HG02870 (cell line): ENCODE measurements at regions not wholly inside any gene's neighbourhood (a gene's known extent, or its start where the extent isn't known, plus 50 kb on each side); places are given as distances from the start of the nearest gene placed in this dataset.
A peak's percentile ranks its signal among the peaks of the same experiment; 100 is the strongest.
"Not testable (repeated sequence)": the region's sequence is repeated elsewhere in the genome, so short reads cannot be mapped to it uniquely, and the experiment has no call there.

Experiments used
- ATAC-seq: cut with Tn5 transposase; IDR thresholded peaks from one replicate; pipeline ENCODE4 v1.9.1; 2021; ENCODE audit warnings: mild to moderate bottlenecking, moderate library complexity; ENCODE audit not compliant: unreplicated experiment

DNA sequence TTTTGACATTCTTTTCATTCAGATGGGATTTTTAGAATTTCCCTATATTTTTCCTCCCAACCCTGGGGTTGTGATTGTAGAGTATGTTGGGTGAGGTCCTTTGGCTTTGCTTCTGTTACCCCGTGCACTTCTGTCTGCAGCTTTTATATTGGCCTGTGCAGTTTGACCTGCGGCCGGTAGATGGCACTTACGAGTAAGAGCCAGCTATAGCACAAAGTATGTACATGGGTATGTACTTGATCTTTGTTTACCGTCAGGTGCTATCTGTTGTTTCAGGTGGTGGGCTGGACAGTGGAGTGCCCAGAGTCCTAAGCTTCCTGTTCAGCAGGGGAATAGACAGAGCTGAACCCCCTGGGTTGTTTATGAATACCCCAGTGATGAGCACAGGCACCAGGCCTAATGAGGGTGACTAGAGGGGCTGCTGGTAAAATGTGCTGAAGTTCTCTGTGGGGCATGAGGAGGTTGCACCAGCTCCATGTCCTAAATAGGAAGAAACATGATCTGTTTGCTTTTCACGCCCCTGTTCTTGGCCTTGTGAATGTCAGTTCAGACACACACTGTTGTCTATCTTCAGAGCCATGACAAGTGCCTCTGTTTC, 58.9 kb upstream of the THUMPD2 start:
- ATAC-seq: peak; percentile 87

DNA sequence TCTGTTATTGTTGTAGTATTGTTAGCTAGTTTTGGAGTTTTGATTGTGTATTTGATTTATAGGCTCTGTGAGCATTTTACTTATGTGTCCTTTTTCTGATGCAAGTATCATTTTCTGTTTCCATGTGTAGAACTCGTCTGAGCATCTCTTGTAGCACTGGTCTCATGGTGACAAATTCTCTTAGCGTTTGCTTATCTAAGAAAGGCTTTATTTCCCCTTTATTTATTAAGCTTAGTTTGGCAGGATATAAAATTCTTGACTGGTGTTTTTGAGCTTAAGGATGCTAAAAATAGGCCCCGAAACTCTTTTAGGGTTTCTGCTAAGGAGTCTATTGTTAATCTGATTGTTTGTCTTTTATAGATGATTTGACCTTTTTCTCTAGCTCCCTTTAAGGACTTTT, 57.6 kb upstream of the THUMPD2 start:
- ATAC-seq: no peak

DNA sequence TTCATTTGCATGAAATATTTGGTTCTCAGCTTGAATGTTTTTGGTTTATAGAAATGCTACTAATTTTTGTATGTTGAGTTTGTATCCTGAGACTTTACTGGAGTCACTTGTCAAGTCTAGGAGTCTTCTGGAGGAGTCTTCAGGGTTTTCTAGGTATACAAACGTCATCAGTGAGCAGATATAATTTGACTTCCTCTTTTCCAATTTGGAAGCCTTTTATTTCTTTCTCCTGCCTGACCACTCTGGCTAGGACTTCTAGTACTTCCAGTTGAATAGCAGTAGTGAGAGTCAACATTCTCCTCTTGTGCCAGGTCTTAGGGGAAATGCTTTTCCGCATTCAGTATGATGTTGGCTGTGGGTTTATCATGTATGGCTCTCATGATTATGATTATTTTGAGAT, 55.4 kb upstream of the THUMPD2 start:
- no peak for ATAC-seq

DNA sequence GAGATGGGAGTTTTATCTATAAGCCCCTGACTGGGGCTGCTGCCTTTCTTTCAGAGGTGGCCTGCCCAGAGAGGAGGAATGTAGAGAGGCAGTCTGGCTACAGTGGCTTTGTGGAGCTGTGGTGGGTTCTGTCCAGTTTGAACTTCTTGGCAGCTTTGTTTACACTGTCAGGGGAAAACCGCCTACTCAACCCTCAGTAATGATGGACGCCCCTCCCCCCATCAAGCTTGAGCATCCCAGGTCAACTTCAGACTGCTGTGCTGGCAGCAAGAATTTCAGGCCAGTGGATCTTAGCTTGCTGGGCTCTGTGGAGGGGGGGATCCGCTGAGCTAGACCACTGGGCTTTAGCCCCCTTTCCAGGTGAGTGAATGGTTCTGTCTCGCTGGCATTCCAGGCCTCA, 51.6 kb upstream of the THUMPD2 start:
- ATAC-seq: not testable (repeated sequence)
